ENCODE measurements at regions not wholly inside any gene's neighbourhood (a gene's known extent, or its start where the extent isn't known, plus 50 kb on each side); places are given as distances from the start of the nearest gene placed in this dataset.

- DNase-seq (ENCODE audit: low read depth, low spot score), result no peak
- H2AFZ ChIP-seq (ENCODE audit: low read depth, low read length), result no peak overlapping the region
- H3K9me1 ChIP-seq (replicated peaks; ENCODE audit: control insufficient read depth, extremely low read depth, insufficient read depth, low read length), result no peaks in the 10 kb centered on the region
- no peak overlapping the region for H3K27ac ChIP-seq (ENCODE audit: insufficient read depth, low read depth, low read length)
- no peaks in the 10 kb centered on the region for H3K36me3 ChIP-seq (ENCODE audit: control insufficient read depth in 2 of 2, extremely low read depth in 1 of 2, insufficient read depth in 2 of 2, low read length in 2 of 2)
- TF ChIP-seq EZH2 (IDR thresholded peaks at IDR 0.05; ENCODE audit: borderline replicate concordance, low read depth, low read length, severe bottlenecking) (no peak), POLR2A (IDR thresholded peaks at IDR 0.05; ENCODE audit: low read depth, low read length) (no peak), FOS (IDR thresholded peaks at IDR 0.05; ENCODE audit: borderline replicate concordance, insufficient read depth, low read length) (no peak), CTCF (IDR thresholded peaks at IDR 0.05; ENCODE audit: extremely low read depth in 1 of 2, insufficient read depth in 1 of 2, low read depth in 1 of 2, low read length in 2 of 2) (no peak), MAX (IDR thresholded peaks at IDR 0.05; ENCODE audit: insufficient read depth, insufficient read length) (no peak), JUN (IDR thresholded peaks at IDR 0.05; ENCODE audit: borderline replicate concordance, insufficient read depth, insufficient read length, low read depth) (no peak), GATA2 (IDR thresholded peaks at IDR 0.05; ENCODE audit: insufficient read depth, insufficient read length, low read depth, low read length) (no peak), POLR2AphosphoS5 (IDR thresholded peaks at IDR 0.05; ENCODE audit: insufficient read depth, low read depth, low read length) (no peak), MYC (IDR thresholded peaks at IDR 0.05; ENCODE audit: low read depth, low read length) (no peak)
- no peaks in the 10 kb centered on the region for H3K9me3 ChIP-seq (replicated peaks; ENCODE audit: control insufficient read depth, insufficient read depth, low read length)
- ChIA-PET POLR2A (no interaction called here), CTCF (no interaction called here)
- no peak overlapping the region for H3K9ac ChIP-seq (replicated peaks; ENCODE audit: extremely low read depth, insufficient read depth, low read length)
- H3K4me3 ChIP-seq (replicated peaks in 1 of 3; ENCODE audit: insufficient read depth in 1 of 3, low read depth in 1 of 3, low read length in 3 of 3), result no peak overlapping the region
- H3K4me1 ChIP-seq (ENCODE audit: control insufficient read depth, extremely low read depth, insufficient read depth, low read length), result no peaks in the 10 kb centered on the region
- H3K79me2 ChIP-seq (ENCODE audit: control insufficient read depth, insufficient read depth, low read length), result no peaks in the 10 kb centered on the region
- H3K4me2 ChIP-seq (ENCODE audit: insufficient read depth, low read length), result no peak overlapping the region
- dilution Hi-C loops (cut with MboI; ENCODE audit: extremely low pct_ligation_motif_present, low sequenced_read_pairs) (no loop called here), intact Hi-C loops (cut with micrococcal nuclease) (no loop called here)
- no peaks in the 10 kb centered on the region for H4K20me1 ChIP-seq (replicated peaks; ENCODE audit: control insufficient read depth, extremely low read depth, insufficient read depth, low read length)
- BruUV-seq (replicated peaks), result no TSS peak
- no peak for FAIRE-seq
- H3K27me3 ChIP-seq (ENCODE audit: control insufficient read depth in 2 of 2, insufficient read depth in 2 of 2, low read length in 2 of 2), result no peaks in the 10 kb centered on the region
Measured at GRCh38 chr16:50984688-50985087, 166.4 kb downstream of the SALL1 start.

All from endothelial cell of umbilical vein (primary cell).